PC-3 (cell line): ENCODE measurements at regions not wholly inside any gene's neighbourhood (a gene's known extent, or its start where the extent isn't known, plus 50 kb on each side); places are given as distances from the start of the nearest gene placed in this dataset.

Experiments used
- ATAC-seq: fragments of 200-7000 bp; cut with Tn5 transposase; 2 replicates; pipeline ENCODE4 v1.9.1; 2020; ENCODE audit warnings: mild to moderate bottlenecking, moderate library complexity
- BruUV-seq: library from RNA; stranded (reverse); fragments of 400-500 nt; replicated peaks from 2 replicates; lab custom pipeline; 2021; lab: Mats Ljungman, UMichigan
- CTCF ChIA-PET: fragments of 300-600 bp; sonication (Branson Sonifier 250); formaldehyde crosslinking; loops from one replicate; lab custom pipeline; 2022; ENCODE audit warnings: antibody characterized with exemption; lab: Charles Lee
- POLR2A ChIA-PET: fragments of 300-600 bp; sonication (Branson Sonifier 250); formaldehyde crosslinking; loops from one replicate; lab custom pipeline; 2022; ENCODE audit warnings: antibody characterized with exemption; ENCODE audit not compliant: unreplicated experiment; lab: Charles Lee
- DNase-seq: peaks from one replicate; pipeline ENCODE4 v3.0.0-alpha.2; 2015
- H2AFZ ChIP-seq: fragments of 300-600 bp; sonication (generic); 2 replicates; pipeline ENCODE4 v1.6.0; 2016; ENCODE audit warnings: antibody characterized with exemption, low read length
- H3F3A ChIP-seq: fragments of 300-600 bp; sonication (generic); one replicate; pipeline ENCODE4 v1.6.0; 2017; ENCODE audit warnings: antibody characterized with exemption, low read length, control low read depth, mild to moderate bottlenecking; ENCODE audit not compliant: unreplicated experiment
- H3K27ac ChIP-seq: fragments of 300-600 bp; sonication (generic); 2 replicates; pipeline ENCODE4 v1.5.1; 2016; ENCODE audit warnings: mild to moderate bottlenecking, low read length
- H3K27me3 ChIP-seq: fragments of 300-600 bp; sonication (generic); 2 replicates; pipeline ENCODE4 v1.6.1; 2016; ENCODE audit warnings: low read length, mixed read lengths
- H3K36me3 ChIP-seq: fragments of 300-600 bp; sonication (generic); 2 replicates; pipeline ENCODE4 v1.6.1; 2016; ENCODE audit warnings: low read depth, mixed run types, low read length, mixed read lengths
- H3K4me1 ChIP-seq: fragments of 300-600 bp; sonication (generic); 2 replicates; pipeline ENCODE4 v1.5.1; 2016; ENCODE audit warnings: low read length; ENCODE audit not compliant: insufficient read depth
- H3K4me2 ChIP-seq: fragments of 300-600 bp; sonication (generic); 2 replicates; pipeline ENCODE4 v1.6.0; 2016; ENCODE audit warnings: low read length
- H3K4me3 ChIP-seq: fragments of 300-600 bp; sonication (generic); 2 replicates; pipeline ENCODE4 v1.5.1; 2016; ENCODE audit warnings: mild to moderate bottlenecking, low read length, mixed read lengths
- H3K79me2 ChIP-seq: fragments of 300-600 bp; sonication (generic); 2 replicates; pipeline ENCODE4 v1.6.1; 2017; ENCODE audit warnings: low read length, mixed read lengths
- H3K9ac ChIP-seq: fragments of 300-600 bp; sonication (generic); 2 replicates; pipeline ENCODE4 v1.6.0; 2016; ENCODE audit warnings: mild to moderate bottlenecking, low read length
- H3K9me2 ChIP-seq: fragments of 300-600 bp; sonication (generic); replicated peaks from 2 replicates; pipeline ENCODE4 v1.6.1; 2016; ENCODE audit warnings: mixed run types, low read length, mixed read lengths
- H3K9me3 ChIP-seq: fragments of 300-600 bp; sonication (generic); 2 replicates; pipeline ENCODE4 v1.6.1; 2016; ENCODE audit warnings: low read length, mixed read lengths
- H4K20me1 ChIP-seq: fragments of 300-600 bp; sonication (generic); 2 replicates; pipeline ENCODE4 v1.6.1; 2016; ENCODE audit warnings: low read length, mixed read lengths
- CTCF ChIP-seq: fragments of 300-600 bp; sonication (generic); conservative IDR thresholded peaks from 2 replicates; pipeline ENCODE4 v1.5.1; 2017; ENCODE audit warnings: antibody characterized with exemption, low read depth, mild to moderate bottlenecking, low read length
- EZH2 ChIP-seq: fragments of 300-600 bp; sonication (generic); IDR thresholded peaks from one replicate; pipeline ENCODE4 v1.6.1; 2017; ENCODE audit warnings: antibody characterized with exemption, mild to moderate bottlenecking, low read length; ENCODE audit not compliant: unreplicated experiment
- EZH2phosphoT487 ChIP-seq: fragments of 300-600 bp; sonication (generic); IDR thresholded peaks from 2 replicates; pipeline ENCODE4 v1.6.1; 2018; ENCODE audit warnings: mild to moderate bottlenecking, antibody characterized with exemption, low read length, borderline replicate concordance
- intact Hi-C: fragments of 100-400 bp; cut with micrococcal nuclease; formaldehyde crosslinking; loops from 2 replicates; pipeline ENCODE4 v1.9.0; 2023

DNA sequence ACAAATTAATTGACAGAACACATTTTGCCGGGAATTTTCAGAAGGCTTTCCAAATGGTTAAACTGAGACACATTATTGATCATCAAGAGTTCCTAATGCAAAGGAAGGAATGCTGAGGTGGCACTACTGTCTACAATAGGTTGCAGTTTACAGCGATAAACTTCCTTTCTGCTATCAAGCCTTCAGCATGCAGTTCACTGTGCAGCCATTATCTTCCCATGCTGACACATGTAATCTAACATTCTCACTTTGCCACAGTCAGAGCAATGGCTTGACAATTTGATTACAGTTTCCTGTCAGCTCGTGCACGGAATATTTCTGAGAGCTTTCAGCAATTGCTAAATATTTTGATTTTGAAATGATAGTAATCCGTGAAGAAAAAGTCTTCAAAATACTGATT is 166.9 kb upstream of the PRMT6 start:
- BruUV-seq, result no TSS peak
- no peak for ATAC-seq
- no peak overlapping the region for H3K9ac ChIP-seq

DNA sequence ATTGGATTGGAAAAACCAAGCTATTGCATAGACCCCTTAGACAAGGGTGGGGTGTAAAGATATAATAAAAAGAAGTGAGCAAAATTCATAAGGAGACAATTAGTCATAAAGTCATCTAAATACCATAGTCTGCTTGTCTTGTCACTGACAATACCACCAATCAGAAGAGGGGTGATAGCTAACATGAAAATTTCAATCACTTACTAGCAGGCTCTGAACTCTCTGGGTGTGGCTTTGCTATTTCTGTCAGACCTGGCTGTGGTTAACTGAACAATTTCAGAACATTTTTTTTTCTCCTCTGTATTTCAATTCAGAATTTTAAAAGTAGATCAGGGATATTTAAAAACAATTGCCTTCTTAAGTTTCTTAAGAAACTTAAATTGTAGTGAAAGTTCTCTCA is 158.5 kb upstream of the PRMT6 start:
- ATAC-seq, result no peak
- Histone ChIP-seq H3K4me2 (no peak overlapping the region), H3K27ac (no peak overlapping the region), H3K27me3 (no peaks in the 10 kb centered on the region), H3K4me3 (no peak overlapping the region), H3K36me3 (no peaks in the 10 kb centered on the region), H3K9ac (no peak overlapping the region), H3K9me3 (no peaks in the 10 kb centered on the region), H4K20me1 (no peaks in the 10 kb centered on the region), H3K9me2 (no peaks in the 10 kb centered on the region), H3F3A (no peaks in the 10 kb centered on the region), H3K4me1 (no peaks in the 10 kb centered on the region), H3K79me2 (no peaks in the 10 kb centered on the region), H2AFZ (no peak overlapping the region)
- CTCF ChIA-PET, result no interaction called here
- POLR2A ChIA-PET, result no interaction called here
- TF ChIP-seq EZH2phosphoT487 (no peak), CTCF (no peak), EZH2 (no peak)
- intact Hi-C loops, result no loop called here
- DNase-seq, result no peak
- no TSS peak for BruUV-seq

More for the DNA sequence above, 166.9 kb upstream of the PRMT6 start:
- ChIA-PET POLR2A (no interaction called here), CTCF (no interaction called here)
- H3K27ac ChIP-seq, result no peak overlapping the region
- TF ChIP-seq EZH2phosphoT487, result no peak
- TF ChIP-seq EZH2, result no peak
- TF ChIP-seq CTCF, result no peak
- no peaks in the 10 kb centered on the region for H3K36me3 ChIP-seq
- no peaks in the 10 kb centered on the region for H3K79me2 ChIP-seq
- no peaks in the 10 kb centered on the region for H3K9me2 ChIP-seq
- no peaks in the 10 kb centered on the region for H3K4me1 ChIP-seq
- H2AFZ ChIP-seq, result no peak overlapping the region
- H3K4me3 ChIP-seq, result no peak overlapping the region
- DNase-seq, result no peak
- no peaks in the 10 kb centered on the region for H3K9me3 ChIP-seq
- intact Hi-C loops, result no loop called here
- H4K20me1 ChIP-seq, result no peaks in the 10 kb centered on the region
- H3F3A ChIP-seq, result no peaks in the 10 kb centered on the region
- H3K27me3 ChIP-seq, result no peaks in the 10 kb centered on the region
- H3K4me2 ChIP-seq, result no peak overlapping the region

- no peak for DNase-seq
- ChIA-PET POLR2A (no interaction called here), CTCF (no interaction called here)
- no peaks in the 10 kb centered on the region for H4K20me1 ChIP-seq
- H3K4me3 ChIP-seq, result no peak overlapping the region
- H3K27ac ChIP-seq, result no peak overlapping the region
- intact Hi-C loops, result no loop called here
- H3K9ac ChIP-seq, result no peak overlapping the region
- no peaks in the 10 kb centered on the region for H3K9me3 ChIP-seq
- no peaks in the 10 kb centered on the region for H3K27me3 ChIP-seq
- no peaks in the 10 kb centered on the region for H3K36me3 ChIP-seq
- H3K4me2 ChIP-seq, result no peak overlapping the region
- no TSS peak for BruUV-seq
- TF ChIP-seq CTCF (no peak), EZH2phosphoT487 (no peak), EZH2 (no peak)
- ATAC-seq, result no peak
- no peaks in the 10 kb centered on the region for H3K79me2 ChIP-seq
- no peaks in the 10 kb centered on the region for H3K9me2 ChIP-seq
- H2AFZ ChIP-seq, result no peak overlapping the region
- no peaks in the 10 kb centered on the region for H3K4me1 ChIP-seq
- no peaks in the 10 kb centered on the region for H3F3A ChIP-seq
Observed at GRCh38 chr1:106899644-106900043, 156.8 kb upstream of the PRMT6 start.
